HG02610 (cell line): ENCODE measurements at regions not wholly inside any gene's neighbourhood (a gene's known extent, or its start where the extent isn't known, plus 50 kb on each side); places are given as distances from the start of the nearest gene placed in this dataset.

Source experiments
- ATAC-seq: cut with Tn5 transposase; IDR thresholded peaks from one replicate; pipeline ENCODE4 v1.9.1; 2021; ENCODE audit warnings: mild to moderate bottlenecking, moderate library complexity; ENCODE audit not compliant: unreplicated experiment

DNA sequence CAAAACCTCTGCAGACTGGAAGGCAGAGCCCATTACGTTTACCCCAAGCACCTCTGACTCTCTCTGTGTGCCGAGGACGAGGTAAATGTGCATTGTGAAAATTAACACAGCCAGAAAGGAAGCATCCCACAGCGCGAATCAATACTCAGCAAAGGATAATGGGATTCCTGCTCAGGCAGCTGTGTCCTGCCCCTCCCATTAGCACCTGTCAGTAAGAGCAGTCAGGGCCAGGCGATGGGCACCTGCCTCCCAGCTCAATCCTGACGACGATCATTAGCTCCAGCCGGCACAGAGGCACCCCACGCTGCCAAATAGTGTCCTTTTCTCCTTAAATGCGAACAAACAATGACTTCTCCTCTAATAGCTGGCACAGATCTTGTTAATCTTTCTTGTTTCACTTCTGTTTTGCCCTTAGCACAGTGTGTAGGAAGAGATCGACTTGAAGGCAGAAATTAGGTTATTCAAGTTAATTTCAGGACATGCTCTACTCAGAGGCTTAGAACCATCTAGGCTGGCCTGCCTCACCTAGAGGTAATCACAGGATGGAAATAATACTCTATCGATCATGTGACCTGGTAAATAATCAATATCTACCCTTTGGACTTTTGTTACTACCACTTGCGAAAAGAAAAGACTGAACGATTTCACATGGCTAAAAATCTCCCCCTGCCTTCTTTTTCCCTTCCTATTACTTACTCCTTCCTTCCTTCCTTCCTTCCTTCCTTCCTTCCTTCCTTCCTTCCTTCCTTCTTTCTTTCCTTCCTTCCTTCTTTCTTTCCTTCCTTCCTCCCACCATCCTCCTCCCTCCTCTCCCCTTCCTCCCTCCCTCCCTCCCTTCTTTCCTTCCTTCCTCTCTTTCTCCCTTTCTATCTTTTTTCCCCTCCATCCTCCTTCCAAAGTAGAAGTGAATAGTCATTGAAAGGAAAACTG, 487.9 kb upstream of the ID2 start:
- ATAC-seq, result no peak

GRCh38 chr2:8195784-8196183, 486.1 kb upstream of the ID2 start:
- no peak for ATAC-seq

- no peak for ATAC-seq
These were observed 485.5 kb upstream of the ID2 start for GRCh38 chr2:8196316-8196715.

DNA sequence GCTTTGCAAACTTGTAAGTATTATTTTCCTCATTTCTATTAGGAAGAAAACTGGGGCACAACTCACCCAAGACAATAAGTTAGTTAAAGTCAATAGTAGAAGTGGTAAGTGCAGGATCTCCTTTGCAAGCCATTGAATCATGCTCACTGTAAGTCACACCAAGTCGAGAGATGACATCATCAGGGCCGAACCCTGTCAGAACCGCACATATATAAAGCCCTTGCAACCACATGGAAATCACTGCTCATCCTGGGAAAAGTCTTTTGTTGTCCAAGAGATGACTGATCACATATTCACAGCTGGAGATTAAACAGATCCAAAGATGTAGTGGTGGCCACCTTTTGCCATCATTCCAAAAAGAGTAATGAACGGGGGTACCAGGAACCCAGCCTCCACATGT, 484.8 kb upstream of the ID2 start:
- no peak for ATAC-seq

DNA sequence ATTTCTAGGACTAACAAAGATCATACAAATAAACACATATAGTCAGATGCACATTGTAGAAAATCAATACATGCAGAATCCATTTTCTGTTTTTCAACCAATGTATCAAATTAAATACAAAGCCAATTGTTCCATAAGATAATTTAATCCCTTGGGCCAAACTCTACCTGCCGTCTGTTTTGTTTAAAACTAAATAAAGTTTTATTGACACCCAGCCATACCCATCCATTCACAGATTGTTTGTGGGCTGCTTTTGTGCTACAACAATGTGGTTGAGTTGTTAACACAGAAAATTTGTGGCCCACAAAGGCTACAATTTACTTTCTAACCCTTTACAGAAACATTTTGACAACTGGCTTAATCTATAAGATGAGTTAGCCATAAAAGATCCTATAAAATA, 484.0 kb upstream of the ID2 start:
- ATAC-seq, result no peak

DNA sequence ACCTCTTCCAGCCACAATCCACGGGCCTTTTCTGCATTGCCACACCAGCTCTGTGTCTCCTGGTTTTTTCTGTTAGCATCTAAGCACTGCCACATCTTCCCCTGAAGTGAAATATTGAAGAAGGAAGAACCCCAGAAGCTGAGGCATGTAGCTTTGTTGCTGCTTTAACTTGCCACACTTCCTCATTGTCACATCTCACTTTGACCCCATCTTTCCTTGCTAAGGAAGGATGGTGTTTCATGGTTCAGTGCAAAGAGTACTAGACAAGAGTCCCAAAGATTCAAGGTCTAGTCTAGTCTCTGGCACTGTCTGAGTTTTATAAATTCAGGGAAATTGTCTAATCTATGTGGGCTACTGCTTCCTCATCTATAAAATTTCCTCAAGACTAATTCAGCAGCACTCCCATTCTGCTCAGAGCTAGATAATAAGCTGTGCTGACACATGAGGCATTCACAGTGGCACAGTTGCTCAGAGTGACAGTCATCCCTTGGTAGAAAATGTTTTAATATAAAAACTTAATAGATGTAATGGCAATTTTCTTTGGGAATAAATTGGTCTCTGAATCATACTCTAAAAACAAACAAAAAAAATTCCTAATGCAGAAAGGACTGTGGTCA, 483.0 kb upstream of the ID2 start:
- no peak for ATAC-seq

GRCh38 chr2:8202132-8202531, 479.7 kb upstream of the ID2 start:
- peak; percentile 89 for ATAC-seq

DNA sequence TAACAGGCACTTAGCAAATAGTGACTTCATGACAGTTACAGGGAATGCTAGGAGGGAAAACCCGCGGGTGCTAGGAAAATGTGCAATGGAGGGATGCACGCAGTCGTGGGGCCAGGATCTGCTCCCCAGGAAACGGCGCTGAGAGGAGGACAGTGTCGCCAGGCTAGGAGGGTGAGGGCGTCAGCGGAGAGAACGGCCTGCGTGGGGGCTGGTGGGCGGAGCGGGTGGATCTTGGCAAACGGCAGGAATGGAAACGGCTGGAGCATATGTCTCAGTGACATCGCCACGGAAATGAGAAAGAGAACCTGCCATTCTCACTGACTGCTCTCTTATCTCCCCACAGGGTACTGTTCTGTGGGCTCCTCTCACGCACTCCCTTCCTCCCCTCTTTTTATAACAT, 478.5 kb upstream of the ID2 start:
- ATAC-seq, result no peak

DNA sequence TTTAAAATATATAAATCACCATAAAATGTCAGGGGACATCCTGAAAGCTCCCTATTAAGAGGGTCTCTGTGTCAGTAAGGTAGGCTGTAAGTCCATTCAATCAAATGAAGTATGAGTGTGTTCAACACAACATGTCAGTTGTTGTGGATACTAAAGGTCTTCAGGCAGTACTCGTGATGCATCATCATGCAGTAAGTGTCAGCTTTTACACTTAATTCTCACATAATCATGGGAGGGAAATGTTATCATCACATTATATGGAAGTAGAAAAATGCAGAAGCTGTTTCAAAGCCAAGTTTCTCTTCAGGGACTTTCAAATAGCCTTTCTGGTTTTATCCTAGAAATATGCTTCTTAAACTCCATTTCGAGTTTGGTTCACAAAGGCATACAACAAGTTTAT, 477.1 kb upstream of the ID2 start:
- ATAC-seq, result no peak

GRCh38 chr2:8209494-8209893, 472.4 kb upstream of the ID2 start:
- no peak for ATAC-seq

GRCh38 chr2:8211384-8211783, 470.5 kb upstream of the ID2 start:
- no peak for ATAC-seq

DNA sequence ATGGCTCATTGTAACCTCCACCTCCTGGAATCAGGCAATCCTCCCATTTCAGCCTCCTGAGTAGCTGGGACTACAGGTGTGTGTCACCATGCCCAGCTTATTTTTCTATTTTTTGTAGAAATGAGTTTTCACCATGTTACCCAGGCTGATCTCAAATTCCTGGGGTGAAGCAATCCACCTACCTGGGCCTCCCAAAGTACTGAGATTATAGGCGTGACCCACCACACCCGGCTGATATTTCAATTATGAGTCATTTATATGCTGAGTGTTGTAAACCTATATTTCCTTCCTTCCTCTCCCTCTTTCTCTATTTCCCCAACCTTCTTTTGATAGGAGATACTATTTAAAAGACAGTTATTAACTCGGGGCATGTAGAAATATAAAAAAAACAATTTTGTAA, 469.6 kb upstream of the ID2 start:
- no peak for ATAC-seq

GRCh38 chr2:8214036-8214615, 467.7 kb upstream of the ID2 start:
- no peak for ATAC-seq

- no peak for ATAC-seq
These were observed 466.5 kb upstream of the ID2 start for GRCh38 chr2:8215159-8215863.

DNA sequence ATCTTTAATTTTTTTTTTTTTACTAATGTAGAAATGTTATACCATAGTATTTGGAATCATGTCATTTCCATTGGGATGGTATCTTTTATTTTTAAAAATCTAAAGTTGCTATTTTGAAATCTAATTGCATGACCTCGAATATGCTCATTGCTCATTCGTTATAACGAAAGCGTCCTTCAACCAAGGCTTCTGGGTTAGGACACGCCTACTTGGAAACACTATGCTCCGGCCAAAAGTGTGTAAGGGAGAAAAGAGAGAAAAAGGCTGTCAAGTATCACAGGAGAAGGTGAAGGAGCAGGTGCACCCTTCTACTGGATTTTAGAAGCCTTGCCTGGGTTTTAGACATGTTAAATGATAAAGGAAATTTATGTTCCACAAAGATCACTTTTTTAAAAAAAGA, 465.9 kb upstream of the ID2 start:
- ATAC-seq, result no peak

GRCh38 chr2:8216397-8216796, 465.5 kb upstream of the ID2 start:
- no peak for ATAC-seq

DNA sequence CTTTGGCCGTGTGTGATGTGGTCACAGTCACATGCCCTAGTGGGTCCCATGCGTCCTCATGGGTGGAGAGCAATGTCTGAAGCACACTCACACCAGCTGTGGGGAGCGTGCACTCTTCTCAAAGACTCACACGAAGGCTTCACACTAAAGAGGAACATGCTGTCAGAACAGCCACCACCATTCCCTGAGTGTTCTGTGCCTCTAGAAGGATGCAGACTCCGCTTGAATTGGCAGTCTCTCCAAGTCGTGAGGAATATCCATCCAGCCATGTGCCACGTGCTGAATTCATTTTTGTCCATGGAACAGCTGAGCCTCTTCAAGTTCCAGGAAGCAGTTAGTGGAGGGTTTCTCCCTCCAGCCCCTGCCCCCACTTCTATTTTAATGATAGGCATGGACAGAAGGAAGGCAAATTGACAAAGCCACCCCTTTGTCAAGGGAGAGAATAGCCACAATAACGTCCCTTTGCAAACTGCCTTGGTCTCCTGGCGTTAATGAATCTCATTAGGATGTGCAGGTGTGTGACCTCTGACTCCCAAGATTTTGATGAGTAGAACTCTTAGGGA, 464.3 kb upstream of the ID2 start:
- no peak for ATAC-seq

GRCh38 chr2:8219096-8219495, 462.8 kb upstream of the ID2 start:
- ATAC-seq, result no peak

DNA sequence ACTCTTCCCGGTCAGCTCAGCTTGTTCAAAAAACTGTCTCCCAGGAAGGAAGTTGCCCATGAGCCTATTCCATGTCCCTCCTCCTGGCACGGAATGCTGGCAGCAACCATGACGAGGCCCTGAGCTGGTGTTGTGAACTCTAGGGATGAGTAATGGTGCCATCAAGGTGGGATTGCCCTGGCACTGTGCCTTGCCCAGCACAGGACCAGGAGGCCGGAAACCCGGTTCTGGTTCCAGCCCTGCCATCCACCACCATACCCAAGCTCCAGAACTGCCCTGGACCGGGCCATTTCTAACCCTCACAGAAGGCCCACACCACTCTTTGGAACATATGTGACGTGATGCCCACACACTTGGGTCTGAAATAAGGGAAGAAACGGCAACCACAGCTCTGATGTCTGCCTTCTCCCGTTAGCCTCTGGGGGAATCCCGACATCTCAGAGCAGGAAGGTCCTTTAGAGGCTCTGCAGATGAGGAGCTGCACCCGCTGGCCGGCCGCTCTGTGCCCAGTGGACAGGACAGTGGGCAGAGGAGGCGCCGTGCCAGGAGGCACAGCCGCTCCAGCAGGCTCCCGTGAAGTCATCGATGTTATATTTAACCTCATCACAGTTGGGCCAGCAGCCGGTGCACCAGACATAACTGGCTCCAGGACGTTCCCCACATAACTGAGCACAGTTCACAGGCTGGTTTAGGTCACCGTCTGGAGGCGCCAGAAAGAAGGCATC, 462.1 kb upstream of the ID2 start:
- no peak for ATAC-seq

DNA sequence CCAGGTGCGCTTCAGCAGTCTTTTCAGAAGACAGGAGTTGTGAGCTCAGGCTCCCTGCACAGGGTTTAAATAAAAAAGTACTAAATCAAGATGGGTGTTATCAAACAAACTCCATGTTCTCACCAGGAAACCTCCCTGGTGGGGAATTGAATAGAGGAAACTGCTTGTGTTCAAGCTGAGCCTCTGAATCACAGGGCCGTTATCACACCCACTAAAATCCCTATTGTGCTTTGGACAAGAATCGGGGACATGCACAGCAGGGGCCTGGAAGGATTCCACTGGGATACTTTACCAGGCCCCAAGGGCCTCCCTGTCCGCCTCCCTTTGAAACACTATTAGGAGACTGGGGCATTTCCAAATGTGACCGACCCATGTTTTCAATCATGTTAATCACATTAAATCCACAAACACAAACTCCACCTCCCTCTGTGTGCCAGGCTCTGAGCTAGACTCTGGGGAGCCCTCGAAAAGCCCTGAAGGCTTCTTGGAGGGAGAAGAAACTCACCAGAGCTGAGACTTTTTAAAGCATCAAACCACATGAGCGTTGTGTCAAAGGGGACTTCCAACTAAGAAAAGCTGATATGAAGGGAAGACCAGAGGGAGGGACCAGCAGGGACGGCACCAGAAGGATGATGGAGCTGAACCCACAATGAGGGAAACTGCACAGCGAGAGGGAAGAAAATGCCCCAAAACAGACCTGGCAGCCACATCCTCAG, 458.7 kb upstream of the ID2 start:
- ATAC-seq, result no peak
